ENCODE measurements at regions not wholly inside any gene's neighbourhood (a gene's known extent, or its start where the extent isn't known, plus 50 kb on each side); places are given as distances from the start of the nearest gene placed in this dataset.

GRCh38 chr21:36563341-36563926 is 83.5 kb upstream of the CLDN14 start:
- H3K27ac ChIP-seq (ENCODE audit: low read depth, low read length): no peak overlapping the region
- no peaks in the 10 kb centered on the region for H3K79me1 ChIP-seq (ENCODE audit: low read length)
- H2BK12ac ChIP-seq (ENCODE audit: low read length): no peak overlapping the region
- H3K18ac ChIP-seq (ENCODE audit: low read length): no peak overlapping the region
- no peaks in the 10 kb centered on the region for H3K27me3 ChIP-seq (ENCODE audit: insufficient read depth, low read length)
- H4K91ac ChIP-seq (ENCODE audit: low read depth, low read length): no peak overlapping the region
- no peak overlapping the region for H2AFZ ChIP-seq (ENCODE audit: insufficient read depth, low read length, poor library complexity)
- no peak overlapping the region for H4K8ac ChIP-seq (ENCODE audit: low read depth, low read length)
- DNase-seq: no peak
- no peak overlapping the region for H3K4me2 ChIP-seq (ENCODE audit: low read length)
- no peak overlapping the region for H3K4me3 ChIP-seq (ENCODE audit: low read depth, low read length)
- H3K4me1 ChIP-seq (ENCODE audit: control insufficient read depth in 1 of 2, insufficient read depth in 2 of 2, low read length in 2 of 2): no peaks in the 10 kb centered on the region
- no peak overlapping the region for H3K14ac ChIP-seq (ENCODE audit: low read length)
- no peaks in the 10 kb centered on the region for H3K79me2 ChIP-seq (ENCODE audit: control insufficient read depth, insufficient read depth, low read length, poor library complexity)
- H2BK5ac ChIP-seq (ENCODE audit: low read depth, low read length, poor library complexity): no peak overlapping the region
- WGBS (ENCODE audit: extremely low coverage, insufficient coverage, insufficient read length): no CpG with 5 or more reads among the region's 12 CpGs
- H3K36me3 ChIP-seq (ENCODE audit: control insufficient read depth in 1 of 2, insufficient read depth in 2 of 2, low read length in 2 of 2): no peaks in the 10 kb centered on the region
- no peak overlapping the region for H4K12ac ChIP-seq (ENCODE audit: low read depth, low read length)
- H3K9ac ChIP-seq (ENCODE audit: low read length): no peak overlapping the region
- no peak overlapping the region for H3K4ac ChIP-seq (ENCODE audit: low read depth, low read length)
- H3K9me3 ChIP-seq (ENCODE audit: insufficient read depth, low read depth, low read length): no peaks in the 10 kb centered on the region
- no peak overlapping the region for H2BK120ac ChIP-seq (ENCODE audit: insufficient read depth, low read length, poor library complexity)
- H2AK5ac ChIP-seq (ENCODE audit: low read length): no peak overlapping the region
- H3K23ac ChIP-seq (ENCODE audit: low read length): no peak overlapping the region

GRCh38 chr21:36564647-36565046 is 84.7 kb upstream of the CLDN14 start:
- no peak overlapping the region for H2BK120ac ChIP-seq (ENCODE audit: insufficient read depth, low read length, poor library complexity)
- no peaks in the 10 kb centered on the region for H3K36me3 ChIP-seq (ENCODE audit: control insufficient read depth in 1 of 2, insufficient read depth in 2 of 2, low read length in 2 of 2)
- no peak overlapping the region for H3K23ac ChIP-seq (ENCODE audit: low read length)
- H2AFZ ChIP-seq (ENCODE audit: insufficient read depth, low read length, poor library complexity): no peak overlapping the region
- H3K14ac ChIP-seq (ENCODE audit: low read length): no peak overlapping the region
- no peaks in the 10 kb centered on the region for H3K79me1 ChIP-seq (ENCODE audit: low read length)
- H4K8ac ChIP-seq (ENCODE audit: low read depth, low read length): no peak overlapping the region
- WGBS (ENCODE audit: extremely low coverage, insufficient coverage, insufficient read length): no CpG with 5 or more reads among the region's 1 CpG
- H3K18ac ChIP-seq (ENCODE audit: low read length): no peak overlapping the region
- no peak overlapping the region for H4K91ac ChIP-seq (ENCODE audit: low read depth, low read length)
- no peak overlapping the region for H2BK12ac ChIP-seq (ENCODE audit: low read length)
- no peaks in the 10 kb centered on the region for H3K4me1 ChIP-seq (ENCODE audit: control insufficient read depth in 1 of 2, insufficient read depth in 2 of 2, low read length in 2 of 2)
- no peak overlapping the region for H3K4me3 ChIP-seq (ENCODE audit: low read depth, low read length)
- no peaks in the 10 kb centered on the region for H3K27me3 ChIP-seq (ENCODE audit: insufficient read depth, low read length)
- H3K9ac ChIP-seq (ENCODE audit: low read length): no peak overlapping the region
- no peak overlapping the region for H3K4me2 ChIP-seq (ENCODE audit: low read length)
- no peak overlapping the region for H3K27ac ChIP-seq (ENCODE audit: low read depth, low read length)
- no peak overlapping the region for H2AK5ac ChIP-seq (ENCODE audit: low read length)
- no peak overlapping the region for H2BK5ac ChIP-seq (ENCODE audit: low read depth, low read length, poor library complexity)
- H3K79me2 ChIP-seq (ENCODE audit: control insufficient read depth, insufficient read depth, low read length, poor library complexity): no peaks in the 10 kb centered on the region
- no peaks in the 10 kb centered on the region for H3K9me3 ChIP-seq (ENCODE audit: insufficient read depth, low read depth, low read length)
- no peak overlapping the region for H3K4ac ChIP-seq (ENCODE audit: low read depth, low read length)
- no peak overlapping the region for H4K12ac ChIP-seq (ENCODE audit: low read depth, low read length)
- DNase-seq: no peak

GRCh38 chr21:36565540-36565939 is 85.6 kb upstream of the CLDN14 start:
- Histone ChIP-seq H3K4me2 (ENCODE audit: low read length) (no peak overlapping the region), H3K79me2 (ENCODE audit: control insufficient read depth, insufficient read depth, low read length, poor library complexity) (no peaks in the 10 kb centered on the region), H3K9me3 (ENCODE audit: insufficient read depth, low read depth, low read length) (no peaks in the 10 kb centered on the region), H3K4me3 (ENCODE audit: low read depth, low read length) (no peak overlapping the region), H2BK12ac (ENCODE audit: low read length) (no peak overlapping the region), H3K27me3 (ENCODE audit: insufficient read depth, low read length) (no peaks in the 10 kb centered on the region), H2AK5ac (ENCODE audit: low read length) (no peak overlapping the region), H3K9ac (ENCODE audit: low read length) (no peak overlapping the region), H4K12ac (ENCODE audit: low read depth, low read length) (no peak overlapping the region), H2BK5ac (ENCODE audit: low read depth, low read length, poor library complexity) (no peak overlapping the region), H3K27ac (ENCODE audit: low read depth, low read length) (no peak overlapping the region), H3K79me1 (ENCODE audit: low read length) (no peaks in the 10 kb centered on the region), H2AFZ (ENCODE audit: insufficient read depth, low read length, poor library complexity) (no peak overlapping the region), H3K4ac (ENCODE audit: low read depth, low read length) (no peak overlapping the region), H3K4me1 (ENCODE audit: control insufficient read depth in 1 of 2, insufficient read depth in 2 of 2, low read length in 2 of 2) (no peaks in the 10 kb centered on the region), H4K91ac (ENCODE audit: low read depth, low read length) (no peak overlapping the region), H3K18ac (ENCODE audit: low read length) (no peak overlapping the region), H3K23ac (ENCODE audit: low read length) (no peak overlapping the region), H3K36me3 (ENCODE audit: control insufficient read depth in 1 of 2, insufficient read depth in 2 of 2, low read length in 2 of 2) (no peaks in the 10 kb centered on the region), H3K14ac (ENCODE audit: low read length) (no peak overlapping the region), H4K8ac (ENCODE audit: low read depth, low read length) (no peak overlapping the region), H2BK120ac (ENCODE audit: insufficient read depth, low read length, poor library complexity) (no peak overlapping the region)
- WGBS (ENCODE audit: extremely low coverage, insufficient coverage, insufficient read length): no CpG with 5 or more reads among the region's 2 CpGs
- DNase-seq: no peak

- no peak overlapping the region for H3K18ac ChIP-seq (ENCODE audit: low read length)
Observed at GRCh38 chr21:36566644-36567043, 86.7 kb upstream of the CLDN14 start.

More at GRCh38 chr21:36566644-36567043, 86.7 kb upstream of the CLDN14 start:
- no peaks in the 10 kb centered on the region for H3K9me3 ChIP-seq (ENCODE audit: insufficient read depth, low read depth, low read length)
- no peak overlapping the region for H2BK5ac ChIP-seq (ENCODE audit: low read depth, low read length, poor library complexity)
- no peak overlapping the region for H2AK5ac ChIP-seq (ENCODE audit: low read length)
- H3K14ac ChIP-seq (ENCODE audit: low read length): no peak overlapping the region
- H3K27ac ChIP-seq (ENCODE audit: low read depth, low read length): no peak overlapping the region
- WGBS (ENCODE audit: extremely low coverage, insufficient coverage, insufficient read length): no CpG with 5 or more reads among the region's 7 CpGs
- H2BK120ac ChIP-seq (ENCODE audit: insufficient read depth, low read length, poor library complexity): no peak overlapping the region
- no peak overlapping the region for H4K12ac ChIP-seq (ENCODE audit: low read depth, low read length)
- no peaks in the 10 kb centered on the region for H3K79me2 ChIP-seq (ENCODE audit: control insufficient read depth, insufficient read depth, low read length, poor library complexity)
- DNase-seq: no peak
- no peaks in the 10 kb centered on the region for H3K79me1 ChIP-seq (ENCODE audit: low read length)
- no peak overlapping the region for H4K91ac ChIP-seq (ENCODE audit: low read depth, low read length)
- no peak overlapping the region for H3K4ac ChIP-seq (ENCODE audit: low read depth, low read length)
- H4K8ac ChIP-seq (ENCODE audit: low read depth, low read length): no peak overlapping the region
- H3K36me3 ChIP-seq (ENCODE audit: control insufficient read depth in 1 of 2, insufficient read depth in 2 of 2, low read length in 2 of 2): no peaks in the 10 kb centered on the region
- H3K4me1 ChIP-seq (ENCODE audit: control insufficient read depth in 1 of 2, insufficient read depth in 2 of 2, low read length in 2 of 2): no peaks in the 10 kb centered on the region
- no peaks in the 10 kb centered on the region for H3K27me3 ChIP-seq (ENCODE audit: insufficient read depth, low read length)
- no peak overlapping the region for H3K23ac ChIP-seq (ENCODE audit: low read length)
- H2BK12ac ChIP-seq (ENCODE audit: low read length): no peak overlapping the region
- H2AFZ ChIP-seq (ENCODE audit: insufficient read depth, low read length, poor library complexity): no peak overlapping the region
- no peak overlapping the region for H3K9ac ChIP-seq (ENCODE audit: low read length)
- H3K4me3 ChIP-seq (ENCODE audit: low read depth, low read length): no peak overlapping the region
- H3K4me2 ChIP-seq (ENCODE audit: low read length): no peak overlapping the region

Data from trophoblast cell (in vitro differentiated cells and primary cell).